ENCODE measurements at regions not wholly inside any gene's neighbourhood (a gene's known extent, or its start where the extent isn't known, plus 50 kb on each side); places are given as distances from the start of the nearest gene placed in this dataset.

DNA sequence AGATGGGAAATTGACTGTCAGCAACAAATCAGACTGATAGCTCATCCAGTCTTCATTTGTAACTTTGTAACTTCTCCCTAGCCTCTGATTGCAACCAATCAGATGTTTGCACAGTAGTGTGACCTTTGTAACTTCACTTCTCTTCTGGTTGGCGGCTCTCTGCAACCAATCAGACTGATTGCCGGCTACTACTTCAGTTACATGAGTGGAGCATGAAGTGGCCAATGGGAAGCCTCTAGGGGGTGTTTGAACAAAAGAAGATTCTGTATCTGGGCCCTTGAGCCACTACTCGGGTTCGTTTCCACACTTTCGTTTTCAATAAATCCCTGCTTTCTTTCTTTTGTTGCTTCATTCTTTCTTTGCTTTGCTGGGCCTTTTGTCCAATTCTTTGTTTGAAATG lies 1285.8 kb downstream of the TECRL start:
- no peak overlapping the region for H3K27ac ChIP-seq
- H3K4me3 ChIP-seq = no peak overlapping the region
- WGBS, 5 donors = 86 to 95% (median 94%) methylated on average over 5 of the region's 5 CpGs
- intact Hi-C loops (cut with DNase I; ENCODE audit: low total_unique reads) = no loop called here
- H3K4me1 ChIP-seq = no peaks in the 10 kb centered on the region
- no peak for DNase-seq
- no peaks in the 10 kb centered on the region for H3K36me3 ChIP-seq
- H3K27me3 ChIP-seq (replicated peaks in 1 of 7) = no peaks in the 10 kb centered on the region
- peaks cover 0 to 21% (median 6%) of the 10 kb centered on the region in 8 donors for H3K9me3 ChIP-seq
- TF ChIP-seq POLR2A (IDR thresholded peaks at IDR 0.05) (no peak), POLR2AphosphoS5 (IDR thresholded peaks at IDR 0.05) (no peak)
- TF ChIP-seq, protein P1, sequence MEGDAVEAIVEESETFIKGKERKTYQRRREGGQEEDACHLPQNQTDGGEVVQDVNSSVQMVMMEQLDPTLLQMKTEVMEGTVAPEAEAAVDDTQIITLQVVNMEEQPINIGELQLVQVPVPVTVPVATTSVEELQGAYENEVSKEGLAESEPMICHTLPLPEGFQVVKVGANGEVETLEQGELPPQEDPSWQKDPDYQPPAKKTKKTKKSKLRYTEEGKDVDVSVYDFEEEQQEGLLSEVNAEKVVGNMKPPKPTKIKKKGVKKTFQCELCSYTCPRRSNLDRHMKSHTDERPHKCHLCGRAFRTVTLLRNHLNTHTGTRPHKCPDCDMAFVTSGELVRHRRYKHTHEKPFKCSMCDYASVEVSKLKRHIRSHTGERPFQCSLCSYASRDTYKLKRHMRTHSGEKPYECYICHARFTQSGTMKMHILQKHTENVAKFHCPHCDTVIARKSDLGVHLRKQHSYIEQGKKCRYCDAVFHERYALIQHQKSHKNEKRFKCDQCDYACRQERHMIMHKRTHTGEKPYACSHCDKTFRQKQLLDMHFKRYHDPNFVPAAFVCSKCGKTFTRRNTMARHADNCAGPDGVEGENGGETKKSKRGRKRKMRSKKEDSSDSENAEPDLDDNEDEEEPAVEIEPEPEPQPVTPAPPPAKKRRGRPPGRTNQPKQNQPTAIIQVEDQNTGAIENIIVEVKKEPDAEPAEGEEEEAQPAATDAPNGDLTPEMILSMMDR (IDR thresholded peaks at IDR 0.05 in 8 of 11, conservative IDR thresholded peaks at IDR 0.05 in 3 of 11) = no peak

DNA sequence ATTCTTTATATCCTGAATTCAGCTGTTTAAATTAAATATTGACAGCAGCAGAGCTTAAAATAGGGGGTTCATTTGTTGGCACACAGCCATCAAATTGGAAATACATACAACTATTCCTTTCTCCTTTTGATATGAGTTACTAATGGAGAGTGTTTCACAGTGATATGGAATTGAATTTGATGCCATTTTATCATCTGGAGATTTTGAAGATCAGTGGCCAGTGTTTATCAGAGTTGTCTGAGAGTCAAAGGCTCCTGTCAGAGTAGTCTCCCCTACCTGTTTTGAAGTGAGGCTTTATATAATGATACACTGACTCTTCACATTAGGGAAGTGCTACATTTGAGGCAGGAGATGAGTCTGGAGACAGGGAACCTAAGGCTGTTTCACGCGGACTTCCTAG lies 1286.3 kb downstream of the TECRL start:
- Histone ChIP-seq H3K9me3 (peaks cover 0 to 20% (median 6%) of the 10 kb centered on the region in 8 donors), H3K36me3 (no peaks in the 10 kb centered on the region), H3K27ac (no peak overlapping the region), H3K4me1 (no peaks in the 10 kb centered on the region), H3K27me3 (replicated peaks in 1 of 7) (no peaks in the 10 kb centered on the region), H3K4me3 (no peak overlapping the region)
- no peak for TF ChIP-seq POLR2A (IDR thresholded peaks at IDR 0.05)
- TF ChIP-seq POLR2AphosphoS5 (IDR thresholded peaks at IDR 0.05) = no peak
- TF ChIP-seq, protein P1 (IDR thresholded peaks at IDR 0.05 in 8 of 11, conservative IDR thresholded peaks at IDR 0.05 in 3 of 11) = no peak
- DNase-seq = no peak
- intact Hi-C loops (cut with DNase I; ENCODE audit: low total_unique reads) = no loop called here
- 92 to 98% (median 94%) methylated on average over 2 of the region's 2 CpGs for WGBS, 5 donors

DNA sequence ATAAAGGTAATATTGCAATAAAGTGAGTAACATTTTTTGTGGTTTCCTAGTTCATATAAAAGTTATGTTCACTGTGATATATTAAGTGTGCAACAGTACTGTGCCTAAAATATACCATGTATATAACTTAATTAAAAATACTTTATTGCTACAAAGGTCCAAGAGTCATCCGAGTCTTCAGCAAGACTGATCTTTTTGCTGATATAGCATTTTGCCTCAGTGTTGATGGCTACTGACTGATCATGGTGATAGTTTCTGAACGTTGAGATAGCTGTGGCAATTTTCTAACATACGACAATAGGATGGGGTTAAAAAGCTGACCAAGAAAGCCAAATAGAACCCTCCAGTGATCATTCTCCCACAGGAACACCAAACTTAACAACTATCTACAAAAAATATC lies 1302.7 kb downstream of the TECRL start:
- H3K4me3 ChIP-seq = no peak overlapping the region
- no peaks in the 10 kb centered on the region for H3K4me1 ChIP-seq
- no peaks in the 10 kb centered on the region for H3K36me3 ChIP-seq
- no peak overlapping the region for H3K27ac ChIP-seq
- no peak for DNase-seq
- WGBS, 5 donors = 72 to 92% (median 79%) methylated on average over 3 of the region's 3 CpGs
- intact Hi-C loops (cut with DNase I; ENCODE audit: low total_unique reads) = no loop called here
- TF ChIP-seq POLR2AphosphoS5 (IDR thresholded peaks at IDR 0.05) (no peak), POLR2A (IDR thresholded peaks at IDR 0.05) (no peak)
- TF ChIP-seq, protein P1 (IDR thresholded peaks at IDR 0.05 in 8 of 11, conservative IDR thresholded peaks at IDR 0.05 in 3 of 11) = no peak
- H3K27me3 ChIP-seq (replicated peaks in 1 of 7) = no peaks in the 10 kb centered on the region
- peaks cover 0 to 60% (median 39%) of the 10 kb centered on the region in 8 donors for H3K9me3 ChIP-seq

DNA sequence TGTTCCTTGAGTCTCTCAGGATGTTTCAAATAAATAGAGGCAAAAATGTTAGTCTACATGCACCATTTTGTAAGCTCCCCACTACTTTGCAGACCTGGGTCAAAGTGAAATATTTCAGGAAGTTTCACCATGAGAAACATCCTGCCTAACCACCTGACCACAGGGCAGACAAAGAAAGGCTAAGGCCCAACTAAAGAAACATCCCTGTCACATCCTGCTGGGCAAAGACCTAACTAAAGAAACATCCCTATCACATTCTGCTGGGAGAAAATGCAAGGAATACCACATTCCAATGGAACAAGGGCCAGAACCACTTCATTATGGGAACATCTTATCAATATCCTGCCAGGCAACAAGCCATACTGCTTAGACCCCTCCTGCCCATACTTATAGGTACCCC lies 1303.4 kb downstream of the TECRL start:
- H3K4me3 ChIP-seq = no peak overlapping the region
- no peaks in the 10 kb centered on the region for H3K4me1 ChIP-seq
- peaks cover 0 to 57% (median 38%) of the 10 kb centered on the region in 8 donors for H3K9me3 ChIP-seq
- H3K27me3 ChIP-seq (replicated peaks in 1 of 7) = no peaks in the 10 kb centered on the region
- H3K27ac ChIP-seq = no peak overlapping the region
- intact Hi-C loops (cut with DNase I; ENCODE audit: low total_unique reads) = no loop called here
- no peaks in the 10 kb centered on the region for H3K36me3 ChIP-seq
- TF ChIP-seq, protein P1 (IDR thresholded peaks at IDR 0.05 in 8 of 11, conservative IDR thresholded peaks at IDR 0.05 in 3 of 11) = no peak
- no peak for TF ChIP-seq POLR2A (IDR thresholded peaks at IDR 0.05)
- no peak for TF ChIP-seq POLR2AphosphoS5 (IDR thresholded peaks at IDR 0.05)
- no peak for DNase-seq
